GM04504 (cell line): ENCODE measurements at regions not wholly inside any gene's neighbourhood (a gene's known extent, or its start where the extent isn't known, plus 50 kb on each side); places are given as distances from the start of the nearest gene placed in this dataset.
"Not testable (repeated sequence)": the region's sequence is repeated elsewhere in the genome, so short reads cannot be mapped to it uniquely, and the experiment has no call there.

Experiments
- DNase-seq: peaks from one replicate; pipeline ENCODE4 v3.0.0-alpha.2; 2012; ENCODE audit warnings: low read depth

DNA sequence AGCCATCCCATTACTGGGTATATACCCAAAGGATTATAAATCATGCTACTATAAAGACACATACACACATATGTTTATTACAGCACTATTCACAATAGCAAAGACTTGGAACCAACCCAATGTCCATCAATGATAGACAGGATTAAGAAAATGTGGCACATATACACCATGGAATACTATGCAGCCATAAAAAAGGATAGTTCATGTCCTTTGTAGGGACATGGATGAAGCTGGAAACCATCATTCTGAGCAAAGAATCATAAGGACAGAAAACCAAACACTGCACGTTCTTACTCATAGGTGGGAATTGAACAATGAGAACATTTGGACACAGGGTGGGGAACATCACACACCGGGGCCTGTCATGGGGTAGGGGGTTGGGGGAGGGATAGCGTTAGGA lies 60.3 kb upstream of the NMU start:
- not testable (repeated sequence) for DNase-seq

DNA sequence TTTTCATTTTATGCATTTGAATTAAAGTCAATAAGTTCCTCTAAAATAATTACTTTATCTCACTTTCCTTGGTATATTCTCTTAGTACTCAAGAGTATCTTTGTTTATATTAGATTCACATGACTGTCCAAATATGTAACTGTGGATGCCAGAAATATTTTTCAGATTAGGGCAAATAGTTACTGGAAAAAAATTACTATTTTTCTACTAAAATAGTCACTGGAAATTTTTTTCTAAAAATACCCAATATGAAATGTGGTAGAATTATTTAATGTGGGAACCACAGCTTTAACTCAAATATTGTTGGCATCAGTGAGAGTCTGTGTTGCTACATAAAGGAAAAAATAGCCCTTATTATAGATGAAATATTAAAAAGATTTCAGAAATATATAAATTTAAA lies 70.4 kb upstream of the NMU start:
- no peak for DNase-seq

DNA sequence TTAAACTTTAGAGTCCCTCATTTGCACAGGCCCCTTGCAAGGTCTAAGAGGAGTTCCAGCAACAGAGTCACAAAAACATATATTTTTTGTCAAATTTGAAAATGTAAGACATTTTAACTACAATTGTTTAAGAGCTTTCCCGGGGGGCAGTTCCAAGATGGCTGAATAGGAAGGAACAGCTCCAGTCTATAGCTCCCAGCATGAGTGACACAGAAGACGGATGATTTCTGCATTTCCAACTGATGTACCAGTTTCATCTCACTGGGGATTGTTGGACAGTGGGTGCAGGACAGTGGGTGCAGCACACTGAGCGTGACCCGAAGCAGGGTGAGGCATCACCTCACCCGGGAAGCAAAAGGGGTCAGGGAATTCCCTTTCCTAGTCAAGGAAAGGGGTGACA lies 71.4 kb upstream of the NMU start:
- no peak for DNase-seq

DNA sequence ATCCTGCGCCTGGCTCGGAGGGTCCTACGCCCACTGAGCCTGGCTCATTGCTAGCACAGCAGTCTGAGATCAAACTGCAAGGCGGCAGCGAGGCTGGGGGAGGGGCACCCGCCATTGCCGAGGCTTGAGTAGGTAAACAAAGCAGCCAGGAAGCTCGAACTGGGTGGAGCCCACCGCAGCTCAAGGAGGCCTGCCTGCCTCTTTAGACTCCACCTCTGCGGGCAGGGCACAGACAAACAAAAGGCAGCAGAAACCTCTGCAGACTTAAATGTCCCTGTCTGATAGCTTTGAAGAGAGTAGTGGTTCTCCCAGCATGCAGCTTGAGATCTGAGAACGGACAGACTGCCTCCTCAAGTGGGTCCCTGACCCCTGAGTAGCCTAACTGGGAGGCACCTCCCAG lies 71.9 kb upstream of the NMU start:
- DNase-seq = not testable (repeated sequence)

DNA sequence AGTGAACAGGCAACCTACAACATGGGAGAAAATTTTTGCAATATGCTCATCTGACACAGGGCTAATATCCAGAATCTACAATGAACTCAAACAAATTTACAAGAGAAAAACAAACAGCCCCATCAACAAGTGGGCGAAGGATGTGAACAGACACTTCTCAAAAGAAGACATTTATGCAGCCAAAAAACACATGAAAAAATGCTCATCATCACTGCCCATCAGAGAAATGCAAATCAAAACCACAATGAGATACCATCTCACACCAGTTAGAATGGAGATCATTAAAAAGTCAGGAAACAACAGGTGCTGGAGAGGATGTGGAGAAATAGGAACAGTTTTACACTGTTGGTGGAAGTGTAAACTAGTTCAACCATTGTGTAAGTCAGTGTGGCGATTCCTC lies 76.7 kb upstream of the NMU start:
- not testable (repeated sequence) for DNase-seq

DNA sequence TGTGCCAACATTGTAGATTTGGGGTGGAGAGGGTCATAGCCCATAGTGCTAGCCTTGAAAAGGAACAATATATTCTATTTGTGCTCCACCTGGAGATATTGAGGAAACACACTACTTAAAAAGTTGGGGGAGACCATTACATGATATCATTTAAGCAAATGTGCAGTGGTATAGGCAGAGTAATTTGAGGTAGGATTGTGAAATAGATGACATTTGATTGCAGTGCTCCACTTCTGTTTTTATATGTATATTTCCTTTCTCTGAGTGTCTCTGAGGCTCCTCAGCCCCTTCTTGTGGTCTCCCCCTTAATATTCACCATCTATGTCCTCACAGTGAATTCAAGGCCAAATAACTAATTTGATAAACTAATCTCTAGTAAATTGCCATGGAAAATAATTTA lies 85.6 kb upstream of the NMU start:
- DNase-seq = no peak

DNA sequence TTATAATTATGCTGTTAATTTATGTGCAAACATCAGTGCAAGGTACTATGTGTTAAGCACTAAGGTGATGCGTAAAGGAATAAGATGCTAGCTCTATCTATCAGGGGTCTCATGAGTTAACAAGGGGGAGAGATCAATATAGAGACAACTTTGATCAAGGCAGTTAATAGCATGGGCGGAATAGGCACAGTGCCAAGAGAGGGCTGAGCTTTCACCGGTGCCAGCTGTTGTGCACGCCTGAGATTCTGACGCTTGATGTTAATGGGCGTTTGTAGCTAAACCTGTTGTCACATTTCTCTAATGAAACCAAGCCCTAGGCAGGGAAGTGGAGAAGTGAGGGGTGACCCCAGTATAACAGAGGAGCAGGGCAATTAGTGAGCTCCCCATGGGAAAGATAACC lies 86.0 kb upstream of the NMU start:
- no peak for DNase-seq

DNA sequence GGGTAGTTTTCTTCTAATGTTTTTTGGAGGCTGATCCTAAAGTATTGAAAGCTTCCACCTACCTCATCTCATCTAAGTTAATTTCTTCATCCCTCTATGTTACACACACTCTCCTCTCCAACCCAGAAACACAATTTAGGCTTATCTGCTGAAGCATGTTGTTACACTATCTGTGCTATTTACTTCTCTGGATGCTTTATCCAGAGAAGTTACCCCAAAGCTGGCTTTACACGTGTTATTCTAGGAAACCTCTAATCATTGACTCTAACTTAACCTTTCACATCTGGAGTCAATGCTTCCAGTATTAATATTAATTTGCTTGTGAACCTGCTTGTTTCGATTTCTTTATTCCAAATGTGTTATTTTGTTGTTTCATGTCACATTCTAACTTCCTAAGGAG lies 87.3 kb upstream of the NMU start:
- no peak for DNase-seq

DNA sequence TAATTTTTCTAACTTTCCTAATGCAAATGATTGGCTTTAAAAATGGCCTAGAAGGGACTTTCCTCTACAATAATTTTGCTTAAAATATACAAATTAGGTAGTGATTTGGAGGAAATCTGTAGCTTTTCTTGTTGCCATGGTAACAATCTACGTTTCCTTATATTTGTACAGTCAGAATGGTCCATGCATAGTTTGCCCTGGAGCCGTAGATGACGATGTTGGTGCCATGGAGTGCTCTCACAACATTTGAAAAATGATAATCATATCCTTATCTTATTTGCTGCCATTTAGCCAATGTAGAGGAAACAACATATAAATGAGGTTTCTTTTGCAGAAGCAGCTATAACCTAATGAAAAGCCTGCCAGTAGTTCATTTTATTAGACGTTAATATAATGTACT lies 89.0 kb upstream of the NMU start:
- DNase-seq = no peak

DNA sequence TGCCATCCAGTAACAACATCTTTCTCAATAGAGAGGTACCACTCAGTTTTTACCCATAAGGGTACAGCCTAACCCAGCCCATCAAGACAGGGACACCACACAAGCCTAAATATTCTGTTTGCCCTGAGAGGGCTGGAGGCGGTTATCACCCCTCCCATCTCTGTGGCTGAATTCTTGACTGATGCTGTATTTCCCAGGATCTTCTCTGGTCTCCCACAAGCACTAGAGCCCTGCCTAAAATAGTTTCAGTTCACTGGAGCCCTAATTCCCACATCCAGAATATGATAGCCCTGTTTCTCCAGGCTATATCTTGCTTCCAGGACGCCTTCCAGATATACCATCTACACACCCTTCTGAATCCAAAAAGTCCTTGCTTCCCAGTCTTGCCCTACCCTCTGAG lies 91.6 kb upstream of the NMU start:
- no peak for DNase-seq

DNA sequence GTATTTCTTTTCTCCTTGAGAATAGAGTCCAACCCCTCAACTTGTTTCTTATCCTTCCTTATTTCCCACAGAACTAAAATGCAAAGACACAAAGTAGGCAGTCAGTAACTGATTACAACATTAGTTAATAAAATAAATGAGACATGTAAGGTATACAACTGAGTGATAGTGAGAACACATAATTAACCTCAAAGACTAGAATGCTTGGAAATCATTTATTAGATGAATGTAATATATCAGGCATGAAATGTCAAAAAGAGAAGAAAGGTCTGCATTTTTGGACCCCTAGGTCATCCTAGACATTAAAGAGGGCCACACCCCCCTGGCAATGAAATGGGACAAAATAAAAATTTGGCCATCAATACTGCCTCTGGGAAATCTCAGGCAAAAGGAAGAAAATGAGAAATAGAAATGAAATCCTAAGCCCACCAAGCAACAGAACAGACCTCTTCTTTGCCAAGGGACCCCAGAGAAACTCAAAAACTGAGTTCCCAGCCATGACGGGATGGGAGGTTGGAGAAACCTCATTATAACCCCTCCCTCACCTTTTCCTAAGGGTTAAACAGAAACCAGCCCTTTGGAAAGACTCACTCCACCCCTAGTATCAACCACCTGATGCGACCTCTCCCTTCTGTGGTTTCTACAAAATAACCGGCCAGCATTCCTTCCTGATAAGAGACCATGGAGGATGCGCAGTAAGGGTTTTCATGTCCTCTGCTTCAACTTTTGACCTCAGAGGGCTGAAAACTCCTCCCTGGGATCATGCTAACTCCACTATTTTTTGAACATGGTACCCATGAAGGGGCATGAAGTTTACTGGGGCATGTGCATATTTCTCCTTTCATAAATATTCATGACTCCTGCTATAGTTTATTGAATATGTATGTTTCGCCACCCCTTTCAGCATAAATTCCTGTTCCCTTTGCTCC lies 90.0 kb upstream of the EXOC1L start:
- DNase-seq = no peak

DNA sequence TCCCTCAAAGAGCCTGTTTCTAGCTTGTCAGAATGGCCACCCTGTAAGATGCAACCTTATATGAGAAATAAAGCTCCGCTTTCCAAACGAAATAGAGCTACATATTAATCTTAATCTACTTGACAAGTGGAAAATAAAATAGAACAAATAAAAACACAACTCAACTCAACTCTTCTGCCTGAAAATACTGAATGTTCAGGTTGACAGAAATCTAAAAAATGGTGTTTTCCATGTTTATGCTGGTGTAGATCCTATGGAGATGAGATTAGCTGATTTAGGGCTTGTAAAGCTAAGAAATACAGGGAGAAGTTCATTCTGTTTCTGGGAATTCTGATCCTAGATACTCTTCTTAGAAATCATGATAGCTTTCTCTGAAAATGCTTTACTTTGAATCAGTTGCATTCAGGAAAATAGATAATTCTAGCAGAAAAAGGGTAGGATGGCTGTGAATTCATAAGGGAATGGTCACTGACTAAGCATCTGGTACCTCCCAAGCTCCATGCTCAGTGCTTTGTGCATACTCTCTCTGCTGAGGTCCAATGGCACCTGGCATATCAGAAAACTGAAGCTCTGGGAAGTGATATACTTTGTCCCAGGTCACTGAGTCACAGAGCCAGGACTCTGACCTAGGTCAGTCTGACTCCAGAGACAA lies 89.2 kb upstream of the EXOC1L start:
- DNase-seq = no peak

DNA sequence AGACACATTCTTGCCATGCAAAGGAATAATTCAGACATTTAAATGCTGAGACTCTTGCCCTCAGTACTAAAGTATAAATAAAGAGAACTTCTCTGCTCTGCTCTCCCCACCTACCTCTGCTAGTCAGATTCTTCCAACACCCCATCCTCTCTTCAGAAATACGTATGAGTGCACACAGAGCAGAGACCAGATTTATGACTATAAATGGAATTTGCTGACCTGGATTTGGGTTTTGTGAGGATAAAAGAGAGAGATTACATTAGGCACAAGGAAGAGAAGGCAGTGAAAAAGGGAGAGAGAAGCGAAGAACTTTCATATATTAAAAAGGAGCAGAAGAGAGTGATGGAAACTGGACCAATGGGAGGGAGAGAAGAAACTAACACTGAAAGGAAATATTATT lies 87.6 kb upstream of the EXOC1L start:
- DNase-seq = no peak

DNA sequence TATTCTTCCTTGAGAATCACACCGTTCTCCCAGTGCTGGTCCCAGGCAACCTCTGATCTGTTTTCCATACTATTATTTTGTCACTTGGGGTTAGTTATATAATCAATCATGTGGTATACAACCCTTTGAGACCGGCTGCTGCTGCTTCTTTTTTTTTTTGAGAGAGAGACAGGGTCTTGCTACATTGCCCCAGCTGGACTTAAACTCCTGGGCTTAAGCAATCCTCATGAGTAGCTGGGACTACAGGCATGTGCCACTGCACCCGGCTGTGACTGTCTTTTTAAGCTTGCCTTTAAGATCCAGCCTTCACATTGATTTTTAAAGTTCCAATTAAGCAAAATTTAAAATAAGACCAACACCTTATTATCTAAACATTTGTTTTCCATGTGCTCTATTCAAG lies 86.7 kb upstream of the EXOC1L start:
- DNase-seq = no peak

DNA sequence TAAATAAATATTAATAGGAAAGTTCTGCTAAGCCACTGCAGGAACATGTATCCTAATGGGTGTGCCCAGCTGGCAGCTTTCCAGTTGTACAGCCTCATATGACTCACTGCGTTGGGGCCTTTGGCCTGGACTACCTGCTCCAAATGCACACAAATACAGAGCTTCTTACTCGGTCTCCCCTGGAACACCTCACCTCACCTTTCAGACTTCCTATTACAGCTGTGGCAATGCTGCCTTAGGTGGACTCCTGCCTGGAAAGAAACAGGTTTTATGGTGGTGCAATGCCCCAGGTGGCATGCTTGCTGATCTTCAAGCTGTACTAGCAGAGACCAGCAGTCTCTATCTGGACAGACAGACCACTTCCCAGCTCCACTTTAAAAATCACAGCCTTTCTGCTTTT lies 85.7 kb upstream of the EXOC1L start:
- no peak for DNase-seq

DNA sequence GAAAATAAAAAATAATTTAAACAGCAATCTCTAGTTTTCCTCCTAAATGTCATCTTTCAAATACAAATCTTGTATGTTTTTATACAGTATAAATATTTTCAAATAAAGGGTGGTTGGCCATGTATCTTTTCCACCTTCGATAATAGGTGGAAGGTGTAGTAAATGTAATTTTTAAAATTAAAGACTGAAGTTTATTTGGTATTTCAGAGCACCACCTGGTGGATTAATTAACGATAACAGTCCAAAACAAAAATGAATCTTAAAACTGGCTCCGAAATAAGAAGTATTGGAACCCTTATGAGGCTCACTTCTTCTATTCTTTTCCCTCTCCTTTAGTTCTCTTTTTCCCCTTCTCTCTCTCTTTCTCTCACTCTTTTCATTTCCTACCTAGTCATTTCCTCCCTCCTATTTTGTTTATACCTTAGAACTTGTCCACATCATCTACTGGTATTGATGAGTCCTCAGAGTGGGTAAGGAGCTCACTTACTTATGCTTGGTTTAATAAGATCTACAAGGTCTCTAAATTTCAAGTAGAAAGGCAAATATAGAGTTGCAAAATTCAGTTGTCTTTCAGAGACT lies 82.9 kb upstream of the EXOC1L start:
- no peak for DNase-seq

DNA sequence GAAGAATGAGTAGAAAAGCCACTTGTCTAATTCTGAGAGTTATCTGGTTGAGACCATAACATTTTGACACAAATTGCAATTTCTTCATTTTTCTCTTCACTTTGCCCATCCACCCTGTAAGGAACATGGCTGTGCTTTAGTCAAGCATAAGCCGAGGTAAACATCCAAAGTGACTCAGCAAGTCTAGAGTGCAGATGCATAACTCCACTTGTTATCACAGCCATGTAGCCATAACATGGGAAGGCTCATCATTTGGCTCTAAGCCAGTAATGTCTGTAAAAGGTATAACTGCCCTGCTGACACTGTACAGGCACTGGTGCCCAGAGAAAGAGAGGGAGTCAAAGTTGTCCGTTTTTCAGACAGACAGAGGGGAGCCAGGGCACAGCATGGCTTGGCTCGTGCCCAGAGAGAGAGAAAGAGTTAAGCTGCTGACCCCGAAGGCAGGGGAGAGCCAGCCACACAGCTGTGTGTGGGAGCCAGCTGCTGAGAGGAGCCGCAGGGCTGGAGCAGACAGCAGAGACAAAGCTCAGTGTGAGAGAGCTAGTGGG lies 76.9 kb upstream of the EXOC1L start:
- DNase-seq = no peak

DNA sequence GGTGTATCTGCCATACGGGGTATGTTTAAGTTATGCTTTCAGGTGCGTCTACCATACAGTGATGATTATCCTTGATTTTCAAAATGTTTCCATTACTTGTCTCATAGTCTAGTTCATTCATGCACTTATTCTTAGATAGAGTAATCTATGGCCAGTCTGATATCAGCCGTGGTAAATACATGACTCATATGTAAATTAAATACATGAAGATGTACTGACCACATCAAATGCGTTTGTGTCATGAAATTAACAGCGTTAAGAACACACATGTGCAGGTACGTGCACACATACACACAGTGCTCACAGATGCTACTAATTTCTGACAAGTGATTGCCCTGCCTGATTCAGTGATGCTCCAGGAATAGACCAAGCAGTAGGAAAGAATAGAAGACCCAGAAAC lies 75.2 kb upstream of the EXOC1L start:
- DNase-seq = no peak

DNA sequence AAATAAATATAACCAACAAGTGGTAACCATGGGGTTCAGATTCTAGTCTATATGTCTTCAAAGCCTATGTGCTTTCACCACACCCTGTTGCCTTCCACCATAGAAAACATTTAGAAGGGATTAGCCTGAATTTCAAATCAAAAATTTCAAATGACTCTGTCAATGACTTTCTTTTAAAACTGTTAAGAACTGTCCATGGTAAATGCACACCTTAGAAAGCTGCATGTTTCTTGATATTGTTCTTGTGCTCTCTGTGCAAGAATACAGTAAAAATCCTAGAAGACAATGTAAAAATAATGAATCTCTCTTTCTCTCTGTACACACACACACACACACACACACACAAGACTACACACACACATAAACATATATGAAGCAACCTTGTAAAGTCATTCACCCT lies 74.6 kb upstream of the EXOC1L start:
- DNase-seq = no peak

DNA sequence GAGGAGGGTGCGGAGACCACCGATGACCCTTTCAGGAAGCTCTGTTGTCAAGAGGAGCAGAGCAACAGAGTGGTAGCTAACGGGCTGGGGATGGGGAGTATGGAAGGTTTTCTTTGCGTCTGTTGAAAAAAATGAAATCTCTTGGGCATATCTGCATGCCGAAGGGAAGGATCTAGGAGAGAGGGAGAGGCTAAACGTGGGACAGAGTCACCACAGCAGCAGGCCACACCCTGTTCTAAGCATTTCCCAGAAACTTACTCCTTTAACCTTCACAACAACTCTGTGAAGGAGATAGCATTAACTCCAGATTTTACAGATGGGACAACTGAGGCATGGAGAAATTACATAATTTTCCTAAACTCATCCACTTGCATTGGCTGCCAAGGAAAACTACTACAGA lies 71.8 kb upstream of the EXOC1L start:
- no peak for DNase-seq

DNA sequence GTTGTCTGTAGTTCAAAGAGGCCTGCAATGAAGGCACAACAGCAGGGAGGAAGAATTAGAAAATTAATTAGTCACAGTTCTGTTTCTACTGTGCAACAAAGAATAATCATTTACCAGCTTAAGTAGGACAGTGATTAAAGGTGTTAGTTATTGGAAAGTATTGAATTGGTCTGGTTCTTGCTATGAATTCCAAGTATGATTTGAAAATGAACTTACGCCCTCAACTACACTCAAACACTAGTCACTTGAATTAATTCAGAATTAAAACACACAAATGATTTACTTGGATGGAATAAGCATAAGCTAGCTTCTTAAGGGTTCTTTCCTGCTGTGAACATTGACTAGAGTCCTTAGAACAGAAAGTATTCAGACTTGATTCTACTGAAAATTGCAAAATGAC lies 69.9 kb upstream of the EXOC1L start:
- DNase-seq = no peak

DNA sequence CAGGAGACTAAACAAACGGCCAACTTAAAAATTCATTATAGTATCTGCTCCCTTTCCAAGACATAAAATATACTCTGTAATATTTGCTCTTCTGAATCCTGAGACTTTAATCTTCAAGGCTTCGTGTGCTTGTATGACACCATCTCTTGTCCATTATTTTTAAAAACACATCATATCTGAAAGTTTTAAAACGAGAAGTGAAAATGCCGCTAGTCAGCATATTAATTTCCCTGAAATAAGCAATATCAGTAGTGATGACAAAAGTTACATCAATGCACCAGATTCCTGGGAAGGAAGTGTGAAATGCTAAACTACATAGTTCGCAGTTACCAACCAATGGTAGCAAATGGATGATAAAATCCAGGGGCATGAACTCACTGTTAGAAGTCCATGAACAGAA lies 66.8 kb upstream of the EXOC1L start:
- no peak for DNase-seq

DNA sequence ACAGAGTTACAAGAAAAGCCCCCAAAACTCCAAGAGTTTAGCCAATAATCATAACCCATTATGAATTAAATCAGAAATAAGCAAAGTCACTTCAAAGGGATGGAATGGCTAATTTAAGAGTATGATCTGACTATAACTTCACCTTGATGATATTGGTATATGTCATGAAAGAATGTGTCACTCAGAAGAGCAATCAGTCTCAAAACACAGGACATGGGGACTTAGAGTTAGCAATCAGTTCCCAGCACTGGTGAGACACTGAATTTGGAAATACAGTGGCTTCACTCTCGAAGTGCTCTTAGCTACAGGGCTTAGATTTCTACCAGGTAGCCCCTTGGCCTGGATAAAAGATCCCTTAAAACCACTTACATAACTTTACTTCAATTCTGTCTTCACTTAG lies 65.7 kb upstream of the EXOC1L start:
- DNase-seq = no peak
